Fibroblast of mammary gland (primary cell): ENCODE measurements at regions not wholly inside any gene's neighbourhood (a gene's known extent, or its start where the extent isn't known, plus 50 kb on each side); places are given as distances from the start of the nearest gene placed in this dataset.

Source experiments
- DNase-seq: peaks from one replicate; pipeline ENCODE4 v3.0.0-alpha.2; 2010; ENCODE audit warnings: low read depth
- H3K4me3 ChIP-seq: 2 replicates; pipeline ENCODE4 v1.5.1; 2011; ENCODE audit warnings: low read depth, mild to moderate bottlenecking, low read length, moderate library complexity; ENCODE audit not compliant: control insufficient read depth
- CTCF ChIP-seq: conservative IDR thresholded peaks from 2 replicates; pipeline ENCODE4 v1.5.1; 2011; ENCODE audit warnings: low read depth, low read length, inconsistent platforms; ENCODE audit not compliant: control insufficient read depth, insufficient read depth

- DNase-seq, result no peak
- no peak overlapping the region for H3K4me3 ChIP-seq
- no peak for TF ChIP-seq CTCF
These were observed 784.9 kb downstream of the DNAJB9 start for GRCh38 chr7:109354552-109354951.

- no peak for TF ChIP-seq CTCF
- no peak for DNase-seq
- H3K4me3 ChIP-seq, result no peak overlapping the region
These were observed 806.1 kb downstream of the DNAJB9 start for GRCh38 chr7:109375823-109376222.

- TF ChIP-seq CTCF, result no peak
- H3K4me3 ChIP-seq, result no peak overlapping the region
- DNase-seq, result peak; percentile 0
These were observed 806.9 kb downstream of the DNAJB9 start for GRCh38 chr7:109376576-109376975.

- H3K4me3 ChIP-seq, result no peak overlapping the region
- DNase-seq, result no peak
- TF ChIP-seq CTCF, result no peak
These were observed 807.6 kb downstream of the DNAJB9 start for GRCh38 chr7:109377076-109377884.

GRCh38 chr7:109386959-109387358, 817.3 kb downstream of the DNAJB9 start:
- TF ChIP-seq CTCF, result no peak
- H3K4me3 ChIP-seq, result no peak overlapping the region
- no peak for DNase-seq

GRCh38 chr7:109387530-109387929, 817.9 kb downstream of the DNAJB9 start:
- H3K4me3 ChIP-seq, result no peak overlapping the region
- no peak for TF ChIP-seq CTCF
- DNase-seq, result no peak
